DOHH2 (cell line): ENCODE measurements at regions not wholly inside any gene's neighbourhood (a gene's known extent, or its start where the extent isn't known, plus 50 kb on each side); places are given as distances from the start of the nearest gene placed in this dataset.

Experiments used
- EZH2phosphoT487 ChIP-seq: fragments of 200-600 bp; sonication (generic); IDR thresholded peaks from 2 replicates; pipeline ENCODE4 v1.6.1; 2017; ENCODE audit warnings: borderline replicate concordance, mild to moderate bottlenecking, antibody characterized with exemption, low read length, moderate library complexity, mixed read lengths
- TF ChIP-seq, protein P1 (sequence below): fragments of 200-600 bp; sonication (generic); IDR thresholded peaks from one replicate; pipeline ENCODE4 v1.5.1; 2014; ENCODE audit warnings: antibody characterized with exemption, mild to moderate bottlenecking, low read depth, low read length; ENCODE audit not compliant: poor library complexity, severe bottlenecking

DNA sequence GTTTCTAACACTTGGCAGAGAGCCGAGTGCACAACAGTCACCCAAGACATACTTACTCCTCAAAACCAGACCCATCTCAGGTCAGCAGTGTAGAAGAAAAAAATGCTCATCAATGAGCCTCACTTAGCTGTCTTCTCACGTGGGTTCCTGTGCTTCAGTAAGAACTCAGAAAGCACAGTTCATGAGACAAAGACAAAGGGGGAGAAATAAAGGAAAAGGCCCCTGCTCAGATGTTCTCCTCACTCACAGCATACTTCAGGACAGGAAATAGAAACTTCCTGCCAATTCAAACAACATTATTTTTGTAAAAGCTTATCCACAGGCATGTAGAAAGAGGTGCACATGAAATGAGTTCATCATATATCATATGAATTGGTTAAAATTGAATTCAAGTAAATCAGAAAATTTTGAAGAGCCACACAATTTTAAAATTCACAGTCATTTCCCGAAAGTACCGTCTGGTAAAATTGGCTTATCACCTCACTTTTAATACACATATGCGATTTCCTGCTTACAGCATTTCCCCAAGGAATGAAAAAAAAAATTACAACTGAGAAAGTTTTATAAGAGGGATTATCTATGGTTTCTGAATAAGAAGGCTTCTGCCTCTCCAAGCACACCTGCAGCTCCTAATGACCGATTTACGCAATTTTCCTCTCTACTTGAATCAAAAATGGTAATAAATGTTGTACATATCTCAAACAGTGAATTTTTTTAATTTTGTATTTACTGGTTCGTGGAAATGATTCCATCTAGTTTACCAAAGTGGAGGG, 328.3 kb downstream of the TMEM167A start:
- TF ChIP-seq, protein P1, sequence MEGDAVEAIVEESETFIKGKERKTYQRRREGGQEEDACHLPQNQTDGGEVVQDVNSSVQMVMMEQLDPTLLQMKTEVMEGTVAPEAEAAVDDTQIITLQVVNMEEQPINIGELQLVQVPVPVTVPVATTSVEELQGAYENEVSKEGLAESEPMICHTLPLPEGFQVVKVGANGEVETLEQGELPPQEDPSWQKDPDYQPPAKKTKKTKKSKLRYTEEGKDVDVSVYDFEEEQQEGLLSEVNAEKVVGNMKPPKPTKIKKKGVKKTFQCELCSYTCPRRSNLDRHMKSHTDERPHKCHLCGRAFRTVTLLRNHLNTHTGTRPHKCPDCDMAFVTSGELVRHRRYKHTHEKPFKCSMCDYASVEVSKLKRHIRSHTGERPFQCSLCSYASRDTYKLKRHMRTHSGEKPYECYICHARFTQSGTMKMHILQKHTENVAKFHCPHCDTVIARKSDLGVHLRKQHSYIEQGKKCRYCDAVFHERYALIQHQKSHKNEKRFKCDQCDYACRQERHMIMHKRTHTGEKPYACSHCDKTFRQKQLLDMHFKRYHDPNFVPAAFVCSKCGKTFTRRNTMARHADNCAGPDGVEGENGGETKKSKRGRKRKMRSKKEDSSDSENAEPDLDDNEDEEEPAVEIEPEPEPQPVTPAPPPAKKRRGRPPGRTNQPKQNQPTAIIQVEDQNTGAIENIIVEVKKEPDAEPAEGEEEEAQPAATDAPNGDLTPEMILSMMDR = no peak
- TF ChIP-seq EZH2phosphoT487 = no peak
